K562 (cell line): ENCODE measurements at regions not wholly inside any gene's neighbourhood (a gene's known extent, or its start where the extent isn't known, plus 50 kb on each side); places are given as distances from the start of the nearest gene placed in this dataset.
"Not testable (repeated sequence)": the region's sequence is repeated elsewhere in the genome, so short reads cannot be mapped to it uniquely, and the experiment has no call there.

Experiments used
- FOXM1 ChIP-seq, 2 experiments: fragments of 450-650 bp in 1 of 2; sonication (generic) in 1 of 2; formaldehyde crosslinking in 1 of 2; IDR thresholded peaks; 2 replicates each; pipeline versions ENCODE4 v1.6.1 to v1.9.0; 2017 to 2022; ENCODE audit warnings: low read depth in 2 of 2, mild to moderate bottlenecking in 2 of 2, missing genetic modification reagents in 1 of 2, moderate library complexity in 1 of 2
- RBM14 ChIP-seq: fragments of 200-400 bp; formaldehyde crosslinking; IDR thresholded peaks from 2 replicates; pipeline ENCODE4 v1.6.1; 2018; ENCODE audit warnings: low read depth, mild to moderate bottlenecking, low read length, moderate library complexity, borderline replicate concordance; ENCODE audit not compliant: insufficient read depth
- RNF2 ChIP-seq: sonication (generic); IDR thresholded peaks from 2 replicates; pipeline ENCODE4 v1.6.1; 2016
- TF ChIP-seq, protein P1 (sequence below), 2 experiments: fragments of 450-650 bp; formaldehyde crosslinking in 1 of 2; IDR thresholded peaks; 2 replicates each; pipeline versions ENCODE4 v1.4.0 to v1.6.1; 2014 to 2020; ENCODE audit warnings: mild to moderate bottlenecking in 2 of 2, borderline replicate concordance in 1 of 2, low read depth in 1 of 2
- TF ChIP-seq, protein P2 (sequence below): fragments of 450-650 bp; IDR thresholded peaks from 2 replicates; pipeline ENCODE4 v1.6.1; 2016; ENCODE audit warnings: low read depth
- TF ChIP-seq, protein P3 (sequence below), 2 experiments: fragments of 450-650 bp; conservative IDR thresholded peaks; 2 replicates each; pipeline ENCODE4 v1.6.1; 2017; ENCODE audit warnings: mild to moderate bottlenecking in 2 of 2, moderate library complexity in 2 of 2

DNA sequence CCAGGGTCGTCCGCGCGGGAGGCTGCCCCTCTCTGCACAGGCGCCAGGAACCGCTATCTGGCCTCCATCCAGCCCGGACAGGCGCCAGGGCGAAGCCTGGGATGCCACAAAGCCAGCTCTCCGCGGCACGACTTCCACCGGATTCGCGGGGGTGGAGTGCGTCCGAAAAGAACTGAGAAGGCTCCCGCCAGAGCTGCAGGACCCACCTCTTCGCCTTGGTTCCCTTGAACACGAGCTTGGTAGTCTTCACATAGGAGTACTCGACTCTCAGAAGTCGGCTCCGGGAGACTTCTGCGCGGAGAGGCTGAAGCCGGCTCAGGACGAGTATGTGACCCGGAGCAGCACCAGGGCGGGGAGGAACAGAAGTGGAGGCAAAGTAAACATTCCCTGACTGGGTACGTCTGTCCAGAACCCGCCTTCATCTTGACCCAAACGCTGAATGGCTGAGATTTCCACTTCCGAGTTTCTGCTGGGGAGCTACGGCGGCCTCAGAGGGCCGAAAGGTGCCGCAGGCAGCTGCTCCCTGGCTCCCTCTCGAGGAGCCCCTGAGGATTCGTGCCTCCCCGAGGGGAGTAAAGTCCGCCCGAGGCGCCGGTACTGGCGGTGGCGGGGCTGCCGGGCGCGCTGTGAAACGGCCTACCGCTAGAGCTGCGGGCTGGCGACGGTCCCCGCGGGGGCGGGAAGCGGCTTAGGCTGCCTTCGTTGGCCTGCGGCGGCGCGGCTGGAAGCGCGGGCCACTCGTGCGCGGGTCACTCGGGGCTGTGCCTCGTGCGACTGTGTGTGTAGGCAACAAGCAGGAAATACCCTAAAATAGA is 2654.9 kb upstream of the DEFB115 start (continued):
- TF ChIP-seq, protein P1, sequence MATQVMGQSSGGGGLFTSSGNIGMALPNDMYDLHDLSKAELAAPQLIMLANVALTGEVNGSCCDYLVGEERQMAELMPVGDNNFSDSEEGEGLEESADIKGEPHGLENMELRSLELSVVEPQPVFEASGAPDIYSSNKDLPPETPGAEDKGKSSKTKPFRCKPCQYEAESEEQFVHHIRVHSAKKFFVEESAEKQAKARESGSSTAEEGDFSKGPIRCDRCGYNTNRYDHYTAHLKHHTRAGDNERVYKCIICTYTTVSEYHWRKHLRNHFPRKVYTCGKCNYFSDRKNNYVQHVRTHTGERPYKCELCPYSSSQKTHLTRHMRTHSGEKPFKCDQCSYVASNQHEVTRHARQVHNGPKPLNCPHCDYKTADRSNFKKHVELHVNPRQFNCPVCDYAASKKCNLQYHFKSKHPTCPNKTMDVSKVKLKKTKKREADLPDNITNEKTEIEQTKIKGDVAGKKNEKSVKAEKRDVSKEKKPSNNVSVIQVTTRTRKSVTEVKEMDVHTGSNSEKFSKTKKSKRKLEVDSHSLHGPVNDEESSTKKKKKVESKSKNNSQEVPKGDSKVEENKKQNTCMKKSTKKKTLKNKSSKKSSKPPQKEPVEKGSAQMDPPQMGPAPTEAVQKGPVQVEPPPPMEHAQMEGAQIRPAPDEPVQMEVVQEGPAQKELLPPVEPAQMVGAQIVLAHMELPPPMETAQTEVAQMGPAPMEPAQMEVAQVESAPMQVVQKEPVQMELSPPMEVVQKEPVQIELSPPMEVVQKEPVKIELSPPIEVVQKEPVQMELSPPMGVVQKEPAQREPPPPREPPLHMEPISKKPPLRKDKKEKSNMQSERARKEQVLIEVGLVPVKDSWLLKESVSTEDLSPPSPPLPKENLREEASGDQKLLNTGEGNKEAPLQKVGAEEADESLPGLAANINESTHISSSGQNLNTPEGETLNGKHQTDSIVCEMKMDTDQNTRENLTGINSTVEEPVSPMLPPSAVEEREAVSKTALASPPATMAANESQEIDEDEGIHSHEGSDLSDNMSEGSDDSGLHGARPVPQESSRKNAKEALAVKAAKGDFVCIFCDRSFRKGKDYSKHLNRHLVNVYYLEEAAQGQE (IDR thresholded peaks at IDR 0.05; ENCODE audit: borderline replicate concordance), result 0 out of 2 replicates have a peak, but pooled peaks have one; percentile 6
- TF ChIP-seq, protein P1 (CRISPR knock-in tag; IDR thresholded peaks at IDR 0.05; ENCODE audit: low read depth), result not testable (repeated sequence)
- TF ChIP-seq, protein P2, sequence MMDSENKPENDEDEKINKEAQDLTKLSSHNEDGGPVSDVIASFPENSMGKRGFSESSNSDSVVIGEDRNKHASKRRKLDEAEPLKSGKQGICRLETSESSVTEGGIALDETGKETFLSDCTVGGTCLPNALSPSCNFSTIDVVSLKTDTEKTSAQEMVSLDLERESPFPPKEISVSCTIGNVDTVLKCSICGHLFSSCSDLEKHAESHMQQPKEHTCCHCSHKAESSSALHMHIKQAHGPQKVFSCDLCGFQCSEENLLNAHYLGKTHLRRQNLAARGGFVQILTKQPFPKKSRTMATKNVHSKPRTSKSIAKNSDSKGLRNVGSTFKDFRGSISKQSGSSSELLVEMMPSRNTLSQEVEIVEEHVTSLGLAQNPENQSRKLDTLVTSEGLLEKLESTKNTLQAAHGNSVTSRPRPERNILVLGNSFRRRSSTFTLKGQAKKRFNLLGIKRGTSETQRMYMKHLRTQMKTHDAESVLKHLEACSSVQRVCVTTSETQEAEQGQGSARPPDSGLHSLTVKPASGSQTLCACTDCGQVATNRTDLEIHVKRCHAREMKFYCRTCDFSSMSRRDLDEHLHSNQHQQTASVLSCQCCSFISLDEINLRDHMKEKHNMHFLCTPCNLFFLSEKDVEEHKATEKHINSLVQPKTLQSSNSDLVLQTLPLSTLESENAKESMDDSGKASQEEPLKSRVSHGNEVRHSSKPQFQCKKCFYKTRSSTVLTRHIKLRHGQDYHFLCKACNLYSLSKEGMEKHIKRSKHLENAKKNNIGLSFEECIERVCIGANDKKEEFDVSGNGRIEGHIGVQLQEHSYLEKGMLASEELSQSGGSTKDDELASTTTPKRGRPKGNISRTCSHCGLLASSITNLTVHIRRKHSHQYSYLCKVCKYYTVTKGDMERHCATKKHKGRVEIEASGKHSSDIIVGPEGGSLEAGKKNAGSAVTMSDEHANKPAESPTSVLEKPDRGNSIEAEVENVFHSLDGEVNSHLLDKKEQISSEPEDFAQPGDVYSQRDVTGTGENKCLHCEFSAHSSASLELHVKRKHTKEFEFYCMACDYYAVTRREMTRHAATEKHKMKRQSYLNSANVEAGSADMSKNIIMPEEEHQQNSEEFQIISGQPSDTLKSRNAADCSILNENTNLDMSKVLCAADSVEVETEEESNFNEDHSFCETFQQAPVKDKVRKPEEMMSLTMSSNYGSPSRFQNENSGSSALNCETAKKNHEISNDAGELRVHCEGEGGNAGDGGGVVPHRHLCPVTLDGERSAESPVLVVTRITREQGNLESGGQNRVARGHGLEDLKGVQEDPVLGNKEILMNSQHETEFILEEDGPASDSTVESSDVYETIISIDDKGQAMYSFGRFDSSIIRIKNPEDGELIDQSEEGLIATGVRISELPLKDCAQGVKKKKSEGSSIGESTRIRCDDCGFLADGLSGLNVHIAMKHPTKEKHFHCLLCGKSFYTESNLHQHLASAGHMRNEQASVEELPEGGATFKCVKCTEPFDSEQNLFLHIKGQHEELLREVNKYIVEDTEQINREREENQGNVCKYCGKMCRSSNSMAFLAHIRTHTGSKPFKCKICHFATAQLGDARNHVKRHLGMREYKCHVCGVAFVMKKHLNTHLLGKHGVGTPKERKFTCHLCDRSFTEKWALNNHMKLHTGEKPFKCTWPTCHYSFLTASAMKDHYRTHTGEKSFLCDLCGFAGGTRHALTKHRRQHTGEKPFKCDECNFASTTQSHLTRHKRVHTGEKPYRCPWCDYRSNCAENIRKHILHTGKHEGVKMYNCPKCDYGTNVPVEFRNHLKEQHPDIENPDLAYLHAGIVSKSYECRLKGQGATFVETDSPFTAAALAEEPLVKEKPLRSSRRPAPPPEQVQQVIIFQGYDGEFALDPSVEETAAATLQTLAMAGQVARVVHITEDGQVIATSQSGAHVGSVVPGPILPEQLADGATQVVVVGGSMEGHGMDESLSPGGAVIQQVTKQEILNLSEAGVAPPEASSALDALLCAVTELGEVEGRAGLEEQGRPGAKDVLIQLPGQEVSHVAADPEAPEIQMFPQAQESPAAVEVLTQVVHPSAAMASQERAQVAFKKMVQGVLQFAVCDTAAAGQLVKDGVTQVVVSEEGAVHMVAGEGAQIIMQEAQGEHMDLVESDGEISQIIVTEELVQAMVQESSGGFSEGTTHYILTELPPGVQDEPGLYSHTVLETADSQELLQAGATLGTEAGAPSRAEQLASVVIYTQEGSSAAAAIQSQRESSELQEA, result peak; percentile 96
- TF ChIP-seq, protein P3, sequence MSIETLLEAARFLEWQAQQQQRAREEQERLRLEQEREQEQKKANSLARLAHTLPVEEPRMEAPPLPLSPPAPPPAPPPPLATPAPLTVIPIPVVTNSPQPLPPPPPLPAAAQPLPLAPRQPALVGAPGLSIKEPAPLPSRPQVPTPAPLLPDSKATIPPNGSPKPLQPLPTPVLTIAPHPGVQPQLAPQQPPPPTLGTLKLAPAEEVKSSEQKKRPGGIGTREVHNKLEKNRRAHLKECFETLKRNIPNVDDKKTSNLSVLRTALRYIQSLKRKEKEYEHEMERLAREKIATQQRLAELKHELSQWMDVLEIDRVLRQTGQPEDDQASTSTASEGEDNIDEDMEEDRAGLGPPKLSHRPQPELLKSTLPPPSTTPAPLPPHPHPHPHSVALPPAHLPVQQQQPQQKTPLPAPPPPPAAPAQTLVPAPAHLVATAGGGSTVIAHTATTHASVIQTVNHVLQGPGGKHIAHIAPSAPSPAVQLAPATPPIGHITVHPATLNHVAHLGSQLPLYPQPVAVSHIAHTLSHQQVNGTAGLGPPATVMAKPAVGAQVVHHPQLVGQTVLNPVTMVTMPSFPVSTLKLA (conservative IDR thresholded peaks at IDR 0.05), result peak in 1 of 2 experiments; percentile 41; a peak in 1 of 4 replicates
- TF ChIP-seq RNF2 (peak; percentile 53; the same call in 1 of the 2 replicates), FOXM1 (IDR thresholded peaks at IDR 0.05; ENCODE audit: low read depth) (peak; percentile 58; the same call in 1 of the 2 replicates), RBM14 (0 out of 2 replicates have a peak, but pooled peaks have one; percentile 38)
- not testable (repeated sequence) for TF ChIP-seq FOXM1 (CRISPR knock-in tag; IDR thresholded peaks at IDR 0.05; ENCODE audit: low read depth)
